ENCODE measurements at regions not wholly inside any gene's neighbourhood (a gene's known extent, or its start where the extent isn't known, plus 50 kb on each side); places are given as distances from the start of the nearest gene placed in this dataset.
"Not testable (repeated sequence)": the region's sequence is repeated elsewhere in the genome, so short reads cannot be mapped to it uniquely, and the experiment has no call there.

DNA sequence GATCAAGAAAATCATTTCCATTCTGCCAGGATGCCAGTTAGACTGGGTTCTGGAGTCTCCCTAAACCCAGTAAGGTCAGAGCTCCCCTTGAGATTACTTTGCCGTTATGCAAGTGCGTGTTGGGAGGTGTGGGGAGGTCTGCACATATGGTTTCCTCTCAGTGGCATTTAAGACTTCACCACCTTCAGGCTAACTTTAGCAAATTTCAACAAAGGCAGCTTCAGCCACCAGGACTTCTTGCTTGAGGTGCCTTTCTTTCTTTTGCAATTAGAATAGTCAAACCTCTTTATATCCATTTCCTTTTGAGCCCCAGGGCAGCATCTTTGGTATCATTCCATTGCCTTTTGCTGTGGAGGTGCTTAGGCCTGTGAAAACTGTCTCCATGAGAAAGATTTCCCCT is 117.2 kb upstream of the CCND2 start:
- no peak for DNase-seq (ENCODE audit: low spot score)

DNA sequence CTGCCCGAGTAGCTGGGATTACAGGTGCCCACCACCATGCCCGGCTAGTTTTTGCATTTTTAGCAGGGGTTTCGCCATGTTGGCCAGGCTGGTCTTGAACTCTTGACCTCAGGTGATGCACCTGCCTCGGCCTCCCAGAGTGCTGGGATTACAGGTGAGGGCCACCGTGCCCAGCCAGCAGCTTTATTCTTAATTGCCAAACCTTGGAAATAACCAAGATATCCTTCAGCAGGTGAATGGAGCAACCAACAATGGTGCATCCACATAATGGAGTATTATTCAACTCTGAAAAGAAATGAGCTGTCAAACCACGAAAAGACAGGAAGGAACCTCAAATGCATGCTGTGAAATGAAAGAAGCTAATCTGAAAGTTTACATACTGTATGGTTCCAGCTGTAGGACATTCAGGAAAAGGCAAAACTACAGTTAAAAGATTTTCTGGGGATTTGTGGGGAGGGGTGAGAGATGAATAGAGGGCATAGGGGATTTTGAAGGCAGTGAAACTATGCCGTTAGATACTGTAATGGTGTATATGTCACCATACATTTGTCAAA is 118.8 kb upstream of the CCND2 start:
- no peak for DNase-seq (ENCODE audit: low spot score)

DNA sequence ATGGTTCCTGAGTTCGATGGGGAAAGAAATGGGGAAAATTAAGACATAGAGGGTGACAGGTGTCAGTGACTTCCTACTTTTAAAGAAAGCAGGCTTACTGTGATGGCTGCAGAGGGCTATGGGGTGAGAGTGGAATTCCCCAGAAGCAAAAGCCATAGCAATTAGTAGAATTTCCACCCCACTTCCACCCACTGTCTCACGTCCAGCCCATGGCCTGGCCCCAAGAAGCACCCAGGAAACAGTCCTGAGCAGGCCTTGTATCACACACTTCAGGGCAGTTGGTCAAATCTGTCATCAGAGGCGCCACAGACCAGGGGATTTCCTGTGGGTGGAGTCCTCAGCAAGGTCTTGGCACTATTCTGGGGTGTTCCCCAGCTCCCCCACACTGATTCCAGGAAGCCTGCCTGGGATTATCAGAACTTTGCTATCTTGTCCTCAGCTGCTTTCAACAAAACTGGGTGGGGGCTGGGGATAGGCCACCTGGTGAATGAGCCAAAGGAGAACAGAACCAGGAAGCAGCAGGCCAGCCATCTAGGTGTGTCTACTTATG is 120.1 kb upstream of the CCND2 start:
- DNase-seq (ENCODE audit: low spot score) = no peak

DNA sequence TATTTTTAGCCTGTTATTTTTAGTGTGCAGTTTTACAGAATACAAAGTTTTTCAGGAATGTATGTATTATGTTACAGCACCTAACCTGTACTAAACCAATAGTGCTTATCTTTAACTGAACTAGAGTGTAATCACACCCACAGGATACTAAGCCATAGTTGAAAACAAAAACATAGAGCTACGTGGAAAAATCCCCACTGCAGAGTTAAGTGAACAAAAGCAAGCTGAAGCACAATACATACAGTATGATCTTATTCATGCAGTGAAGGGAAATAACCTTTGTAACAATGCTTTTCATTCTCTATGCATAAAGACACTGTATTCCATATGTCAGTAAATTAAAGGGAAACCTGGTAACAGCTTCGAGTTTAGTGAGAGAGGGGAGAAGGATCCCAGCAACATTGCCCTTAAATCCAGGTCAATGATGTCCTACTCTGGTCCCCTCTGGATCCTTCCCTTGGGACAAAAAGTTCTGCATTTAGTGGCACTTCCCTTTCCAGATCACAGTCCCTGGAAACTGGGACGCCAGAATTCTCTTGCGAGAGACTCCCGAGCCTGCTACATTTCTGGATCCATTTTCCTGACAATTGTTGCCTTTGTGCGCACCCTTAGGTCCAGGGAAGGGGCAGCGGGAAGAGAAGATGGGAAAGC is 121.3 kb upstream of the CCND2 start:
- no peak for DNase-seq (ENCODE audit: low spot score)

DNA sequence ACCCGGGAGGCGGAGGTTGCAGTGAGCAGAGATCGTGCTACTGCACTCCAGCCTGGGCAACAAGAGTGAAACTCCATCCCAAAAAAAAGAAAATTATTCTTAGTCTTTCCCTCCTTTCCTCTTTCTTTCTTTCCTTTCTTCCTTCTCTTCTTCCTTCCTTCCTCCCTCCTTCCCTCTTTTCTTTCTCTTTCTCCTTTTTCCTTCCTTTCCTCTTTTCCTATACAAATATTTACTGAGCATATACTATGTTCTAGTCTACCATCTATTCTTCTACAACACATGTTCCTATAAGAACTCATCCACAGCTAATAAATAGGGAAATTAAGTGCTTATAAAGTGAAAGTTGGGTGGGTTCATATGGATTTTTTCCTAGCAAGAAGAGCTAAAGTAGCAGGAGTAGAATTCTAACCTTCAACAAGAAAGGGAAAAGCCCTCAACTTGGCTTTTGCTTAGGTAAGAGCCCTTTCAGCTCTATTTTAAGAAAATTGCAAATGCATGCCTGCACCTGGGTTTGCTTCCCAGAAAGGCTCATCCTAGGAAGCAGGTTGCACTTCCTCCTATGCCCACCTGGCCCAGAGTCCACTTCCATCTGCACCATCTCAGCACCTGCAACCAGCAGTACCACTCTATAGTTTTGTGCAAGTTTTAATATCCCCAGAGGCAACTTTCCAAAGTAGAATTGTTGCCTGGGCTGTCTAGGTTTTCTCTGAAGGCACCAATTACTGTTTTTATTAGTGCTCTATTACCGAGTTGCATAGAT is 122.0 kb upstream of the CCND2 start:
- no peak for DNase-seq (ENCODE audit: low spot score)

DNA sequence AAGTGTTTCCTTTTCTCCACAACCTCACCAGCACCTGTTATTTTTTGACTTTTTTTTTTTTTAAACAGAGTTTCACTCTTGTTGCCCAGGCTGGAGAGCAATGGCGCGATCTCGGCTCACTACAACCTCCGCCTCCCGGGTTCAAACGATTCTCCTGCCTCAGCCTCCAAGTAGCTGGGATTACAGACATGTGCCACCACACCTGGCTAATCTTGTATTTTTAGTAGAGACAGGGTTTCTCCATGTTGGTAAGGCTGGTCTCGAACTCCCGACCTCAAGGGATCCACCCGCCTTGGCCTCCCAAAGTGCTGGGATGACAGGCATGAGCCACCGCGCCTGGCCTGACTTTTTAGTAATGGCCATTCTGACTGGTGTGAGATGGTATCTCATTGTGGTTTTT is 123.2 kb upstream of the CCND2 start:
- not testable (repeated sequence) for DNase-seq (ENCODE audit: low spot score)

DNA sequence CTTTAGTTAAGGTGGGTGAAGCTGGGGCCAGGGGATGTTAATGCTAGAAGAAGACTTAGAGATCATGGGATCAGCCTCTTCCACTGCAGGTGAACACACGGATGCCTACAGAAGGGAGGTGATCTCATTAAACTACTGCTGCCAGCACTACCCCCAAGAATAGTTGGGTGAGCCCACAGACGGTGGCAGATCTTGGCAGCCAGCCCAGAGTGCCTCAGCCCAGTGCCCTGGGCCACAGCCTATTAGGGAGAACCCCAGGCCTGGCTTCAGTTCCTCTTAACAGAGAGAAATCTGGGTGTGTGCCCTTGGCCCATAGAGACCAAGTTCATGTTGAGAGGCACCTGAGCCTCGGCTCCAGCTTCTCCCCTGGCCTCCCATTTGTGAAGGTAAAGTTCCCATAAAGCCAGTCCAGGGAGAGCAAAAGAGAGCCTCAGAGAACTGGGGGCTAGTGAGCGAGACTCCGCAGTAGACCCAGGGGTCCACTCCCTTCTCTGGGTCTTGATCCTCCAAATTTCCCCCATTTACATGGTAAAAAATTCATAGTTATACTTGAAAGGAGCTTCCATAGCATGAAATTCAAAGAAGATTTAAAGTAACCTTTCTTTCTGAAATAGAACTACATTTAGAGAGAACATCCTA is 125.0 kb upstream of the CCND2 start:
- peak; percentile 47 for DNase-seq (ENCODE audit: low spot score)

DNA sequence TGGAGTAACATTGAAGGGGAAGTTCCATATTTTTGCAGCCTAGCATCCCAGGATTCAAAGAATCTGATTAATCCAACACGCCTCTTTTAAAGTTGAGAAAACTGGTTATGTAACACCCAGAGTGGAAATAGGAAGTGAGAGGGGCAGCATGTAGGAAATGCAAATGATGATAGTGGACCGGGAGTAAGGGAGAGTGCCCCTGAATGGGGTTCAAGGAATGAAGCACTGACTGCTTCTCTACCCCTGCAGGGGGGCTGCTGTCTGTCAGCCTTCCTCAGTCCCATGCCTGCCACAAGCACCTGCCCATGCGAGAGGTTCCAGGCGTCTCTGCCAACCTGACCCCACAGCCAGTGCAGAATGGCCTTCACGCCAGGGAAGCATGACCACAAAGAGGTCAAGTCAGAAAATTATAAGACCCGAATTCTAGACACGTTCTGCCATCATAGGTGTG is 126.5 kb upstream of the CCND2 start:
- DNase-seq (ENCODE audit: low spot score) = no peak

DNA sequence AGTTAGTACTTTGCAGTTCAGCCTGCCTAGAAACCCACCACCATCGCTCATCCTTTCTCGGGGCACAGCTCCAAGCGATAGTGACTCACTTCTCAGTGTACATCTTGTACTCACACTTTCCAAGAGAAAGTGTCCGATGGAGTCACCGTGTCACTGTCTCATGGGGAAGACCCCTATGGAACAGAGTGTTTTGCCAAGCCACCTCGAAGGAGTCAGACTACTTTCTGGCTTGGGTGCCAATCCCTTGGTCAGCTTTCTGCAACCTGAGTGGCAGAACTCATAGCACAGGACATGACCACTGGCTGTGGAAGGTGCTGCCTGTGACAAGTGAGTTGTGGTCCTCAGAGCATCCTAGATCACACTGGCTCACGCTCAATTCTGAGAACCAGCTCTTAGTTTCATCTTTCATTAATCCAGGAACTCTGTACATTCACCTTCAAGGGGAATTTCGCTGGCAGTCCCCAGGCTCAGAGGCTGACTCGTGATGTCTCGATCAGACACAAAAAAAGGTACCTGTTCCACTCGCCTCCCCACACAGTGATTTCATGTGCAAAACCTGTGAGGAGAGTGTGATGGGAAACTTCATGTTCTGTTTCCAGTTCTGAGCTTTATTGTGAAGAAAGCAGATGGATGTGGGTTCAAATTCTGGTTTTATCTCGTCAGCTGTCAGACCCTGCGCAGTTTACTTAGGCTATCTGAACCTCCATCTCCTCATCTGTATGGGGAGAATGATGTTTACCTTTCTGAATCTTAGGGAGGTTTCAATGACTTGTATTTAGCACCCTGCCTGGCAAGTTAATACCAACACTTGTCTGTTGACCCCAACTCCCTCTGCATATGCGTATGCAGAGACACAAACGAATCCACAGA is 127.3 kb upstream of the CCND2 start:
- DNase-seq (ENCODE audit: low spot score) = no peak

DNA sequence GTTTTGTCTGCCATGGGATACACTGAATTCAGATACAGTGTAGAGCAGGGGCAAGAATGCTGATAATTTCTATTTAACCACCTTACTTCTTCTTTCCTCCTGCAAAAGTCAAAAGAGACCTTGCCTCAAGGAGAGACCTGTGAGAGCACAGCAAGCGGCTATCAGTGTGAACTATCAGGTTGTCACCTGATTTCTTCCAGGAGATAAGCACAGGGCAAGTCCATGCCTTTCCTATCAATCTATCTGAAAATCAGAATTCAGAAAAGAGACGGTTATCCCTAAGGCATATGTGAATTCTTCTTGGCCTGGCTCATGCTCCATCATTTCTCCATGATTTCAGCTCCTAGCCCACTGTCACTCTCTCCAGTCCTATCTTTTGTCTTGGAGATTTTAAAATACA is 128.9 kb upstream of the CCND2 start:
- no peak for DNase-seq (ENCODE audit: low spot score)

DNA sequence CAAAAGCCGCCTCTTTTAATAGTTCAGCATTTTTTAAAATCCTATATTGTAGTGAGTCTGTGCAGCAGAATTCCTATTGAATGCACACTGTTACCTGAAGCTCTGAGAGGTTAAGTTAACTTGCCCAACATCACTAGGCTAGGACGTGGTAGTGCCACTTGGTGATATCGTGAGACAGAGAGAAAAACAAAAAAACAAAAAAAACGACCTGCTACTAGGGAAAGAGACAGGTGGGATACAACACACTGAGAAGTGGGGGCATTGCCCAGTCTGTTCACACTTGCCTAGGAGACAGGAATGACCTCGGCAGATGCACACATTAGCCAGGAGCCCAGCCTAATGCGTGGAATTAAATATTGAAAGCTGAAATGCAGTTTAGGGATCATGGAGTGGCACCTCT is 129.7 kb upstream of the CCND2 start:
- DNase-seq (ENCODE audit: low spot score) = no peak

DNA sequence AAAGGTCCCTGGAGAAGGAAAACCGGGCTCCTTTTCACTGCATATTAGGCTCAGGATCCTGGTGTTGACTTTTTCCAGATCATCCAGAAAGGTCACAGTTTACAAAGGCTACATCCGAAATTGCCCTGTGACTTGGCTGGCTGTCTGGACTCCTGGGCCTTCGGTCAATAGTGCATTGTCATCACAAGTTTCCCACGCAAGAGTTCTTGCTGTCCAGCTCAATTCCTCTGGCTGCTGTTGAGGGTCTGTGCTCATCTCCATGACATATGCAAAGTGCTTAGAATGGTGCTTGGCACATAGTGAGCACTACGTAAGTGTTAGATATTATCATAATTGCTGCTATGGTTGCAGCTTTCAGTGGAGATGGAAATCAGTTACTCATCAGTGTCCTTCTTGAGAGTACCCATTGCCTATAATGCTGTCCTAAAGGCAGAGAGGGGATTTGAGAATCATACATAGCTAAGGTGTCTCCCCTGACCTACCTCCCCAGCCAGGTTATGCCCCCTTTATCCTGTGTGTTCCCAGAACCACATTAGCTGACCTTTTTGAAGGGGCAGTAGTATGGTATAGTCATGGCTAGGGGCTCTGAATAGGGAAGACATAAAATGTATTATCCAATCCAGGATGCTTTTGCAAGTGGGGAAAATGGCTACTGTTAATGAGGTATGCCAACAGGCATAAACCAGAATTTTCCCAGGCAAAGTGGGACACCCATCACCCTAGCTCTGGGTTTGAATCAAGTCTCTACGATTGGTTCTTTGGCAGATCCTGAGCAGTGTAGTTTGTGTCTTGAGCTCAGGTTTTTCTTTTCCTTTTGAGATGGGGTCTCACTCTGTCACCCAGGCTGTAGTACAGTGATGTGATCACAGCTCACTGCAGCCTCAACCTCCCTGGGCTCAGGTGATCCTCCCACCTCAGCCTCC is 132.0 kb upstream of the CCND2 start:
- no peak for DNase-seq (ENCODE audit: low spot score)

DNA sequence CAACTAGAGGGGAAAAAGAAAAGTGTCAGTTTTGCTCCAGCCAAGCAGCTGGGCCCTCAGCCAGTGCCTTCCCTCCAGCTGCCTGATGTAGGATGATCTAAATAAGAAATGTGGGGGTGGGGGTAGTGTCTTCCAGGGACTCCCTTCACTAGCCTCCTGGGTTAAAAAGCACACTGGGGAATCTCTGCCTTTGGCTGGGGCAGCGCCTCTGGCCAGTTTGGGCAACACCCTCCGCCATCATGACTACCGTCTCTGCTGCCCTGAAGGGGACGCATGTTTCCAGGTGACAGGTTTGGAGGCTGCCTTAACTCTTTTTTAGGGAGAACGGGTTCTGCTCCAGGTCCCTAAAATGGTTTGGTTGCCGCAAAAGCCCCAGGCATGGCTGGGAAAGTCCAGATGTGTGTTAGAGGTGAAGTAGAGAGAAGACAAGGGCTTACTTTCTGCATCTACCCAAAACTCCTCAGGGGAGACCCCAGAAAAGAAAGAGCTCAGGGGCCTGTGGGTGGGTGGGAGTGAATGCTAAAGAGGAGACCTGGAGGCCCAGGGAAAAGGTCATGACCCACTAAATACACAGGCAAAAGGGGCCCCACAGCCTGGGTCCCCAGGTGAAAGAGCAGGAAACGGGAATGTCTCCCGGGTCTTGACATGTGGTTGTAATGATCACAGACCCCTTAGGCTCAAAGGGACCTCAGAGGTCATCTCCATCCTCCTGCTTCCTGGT is 132.8 kb upstream of the CCND2 start:
- DNase-seq (ENCODE audit: low spot score) = no peak

DNA sequence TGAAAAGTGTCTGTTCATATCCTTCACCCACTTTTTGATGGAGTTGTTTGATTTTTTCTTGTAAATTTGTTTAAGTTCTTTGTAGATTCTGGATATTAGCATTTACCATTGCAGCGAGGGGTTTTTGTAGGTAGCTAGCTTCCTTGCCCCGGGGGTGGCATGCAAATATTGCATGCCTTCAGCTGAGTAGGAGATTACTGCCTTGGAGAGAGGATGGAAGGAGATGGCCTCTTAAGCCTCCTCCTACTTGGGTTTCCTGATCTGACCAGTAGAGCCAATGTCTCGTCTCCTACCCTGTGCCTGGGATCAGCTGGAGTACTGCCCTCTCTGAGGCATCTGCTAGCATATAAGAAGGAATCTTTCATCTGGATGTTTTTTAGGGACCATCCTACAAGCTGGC is 134.4 kb upstream of the CCND2 start:
- DNase-seq (ENCODE audit: low spot score) = no peak

DNA sequence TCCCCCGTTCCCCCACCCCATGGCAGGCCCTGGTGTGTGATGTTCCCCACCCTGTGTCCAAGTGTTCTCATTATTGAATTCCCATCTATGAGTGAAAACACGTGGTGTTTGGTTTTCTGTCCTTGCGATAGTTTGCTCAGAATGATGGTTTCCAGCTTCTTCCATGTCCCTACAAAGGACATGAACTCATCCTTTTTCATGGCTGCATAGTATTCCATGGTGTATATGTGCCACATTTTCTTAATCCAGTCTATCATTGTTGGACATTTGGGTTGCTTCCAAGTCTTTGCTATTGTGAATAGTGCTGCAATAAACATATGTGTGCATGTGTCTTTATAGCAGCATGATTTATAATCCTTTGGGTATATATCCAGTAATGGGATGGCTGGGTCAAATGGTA is 135.0 kb upstream of the CCND2 start:
- not testable (repeated sequence) for DNase-seq (ENCODE audit: low spot score)

DNA sequence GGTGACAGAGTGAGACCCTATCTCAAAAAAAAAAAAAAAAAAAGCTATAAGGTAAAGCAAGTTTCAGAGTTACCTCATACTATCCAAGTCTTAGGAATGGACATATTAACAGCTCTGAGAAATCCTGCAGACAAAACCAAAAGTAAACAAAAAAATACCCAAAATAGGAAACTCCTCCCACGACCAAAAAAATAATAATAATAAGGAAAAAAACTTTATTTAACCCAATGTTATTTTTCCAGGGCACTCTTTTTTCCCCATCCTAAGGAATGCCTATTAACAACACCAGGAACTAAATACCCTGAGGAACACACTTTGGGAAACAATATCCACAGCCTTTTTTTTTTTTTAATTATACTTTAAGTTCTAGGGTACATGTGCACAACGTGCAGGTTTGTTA is 135.5 kb upstream of the CCND2 start:
- DNase-seq (ENCODE audit: low spot score) = no peak

DNA sequence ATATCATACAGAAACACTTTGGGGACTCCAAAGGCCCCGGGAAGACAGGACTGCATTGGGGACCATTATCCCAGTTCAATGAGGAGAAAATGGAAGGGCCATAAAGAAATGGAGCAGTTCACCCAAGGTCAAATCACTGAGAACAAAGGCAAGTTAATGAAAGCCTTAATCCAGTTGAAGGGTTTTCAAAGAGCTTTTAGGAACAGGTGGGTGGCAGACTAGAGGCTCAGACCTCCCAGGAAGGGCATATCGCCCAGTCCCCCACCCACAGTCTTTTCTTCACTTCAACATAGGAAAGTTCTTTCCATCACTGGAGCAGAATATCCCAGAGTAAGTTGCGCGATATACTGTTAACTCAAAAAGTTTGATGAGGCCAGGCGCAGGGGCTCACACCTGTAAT is 136.1 kb upstream of the CCND2 start:
- DNase-seq (ENCODE audit: low spot score) = no peak

DNA sequence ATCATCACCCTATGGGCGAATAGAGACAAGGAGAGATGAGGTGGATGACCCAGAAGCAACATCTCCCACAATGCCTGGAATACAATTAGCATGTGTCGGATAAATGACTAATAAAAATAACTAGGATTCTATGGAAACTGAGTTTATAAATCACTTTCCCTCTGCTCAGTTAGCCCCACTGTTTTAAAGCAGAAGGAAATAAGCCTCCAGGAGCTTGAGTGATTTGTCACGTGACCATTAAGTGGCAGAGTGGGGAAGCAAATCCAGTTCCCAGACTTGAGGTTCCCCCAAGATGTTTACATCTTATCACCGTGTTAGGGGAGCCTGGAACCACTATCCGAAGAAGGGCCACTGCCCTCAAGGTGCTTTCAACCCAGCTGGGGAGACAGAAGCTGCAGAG is 136.5 kb upstream of the CCND2 start:
- DNase-seq (ENCODE audit: low spot score) = peak; percentile 35

DNA sequence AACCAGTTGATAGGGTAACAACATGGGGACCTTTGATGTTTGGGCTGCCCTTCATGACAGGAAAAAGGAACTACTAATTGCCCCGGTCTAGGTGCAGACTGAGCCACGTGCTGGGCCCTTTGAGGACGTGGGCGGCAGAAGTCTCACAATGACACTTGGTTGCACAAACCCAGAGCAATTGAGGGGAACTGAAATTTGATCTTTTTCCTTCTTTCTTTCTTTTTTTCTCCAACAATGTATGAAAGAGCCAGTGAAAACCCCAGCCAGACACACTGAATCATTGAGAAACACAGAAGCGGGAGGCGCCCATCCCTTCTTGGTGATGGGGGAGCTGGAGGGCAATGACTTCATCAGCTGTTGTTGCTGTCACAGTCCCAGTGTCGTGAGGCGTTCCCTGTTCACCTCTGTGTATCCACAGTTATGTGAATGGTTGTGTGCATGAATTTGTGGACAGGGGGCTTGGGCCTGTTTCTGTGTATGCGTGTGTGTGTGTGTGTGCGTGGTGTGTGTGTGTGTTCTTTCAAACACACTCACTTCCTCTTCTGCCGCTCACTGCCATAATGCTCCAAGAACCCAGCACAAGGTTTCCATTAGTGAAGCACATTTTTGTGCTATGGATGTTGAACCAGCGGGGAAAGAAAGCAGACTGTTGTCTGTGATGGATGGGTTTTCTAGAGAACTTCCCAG is 137.5 kb upstream of the CCND2 start:
- peak; percentile 41 for DNase-seq (ENCODE audit: low spot score)

Measured in globus pallidus (tissue), 1 donor.